SK-N-MC (cell line): ENCODE measurements at regions not wholly inside any gene's neighbourhood (a gene's known extent, or its start where the extent isn't known, plus 50 kb on each side); places are given as distances from the start of the nearest gene placed in this dataset.
"Not testable (repeated sequence)": the region's sequence is repeated elsewhere in the genome, so short reads cannot be mapped to it uniquely, and the experiment has no call there.

ENCODE experiments used
- DNase-seq: peaks from one replicate; pipeline ENCODE4 v3.0.0-alpha.2; 2011; ENCODE audit warnings: low read depth, low spot score
- H3K27ac ChIP-seq: fragments of 200-600 bp; sonication (generic); 2 replicates; pipeline ENCODE4 v1.5.1; 2016; ENCODE audit warnings: mixed run types
- H3K36me3 ChIP-seq: fragments of 200-600 bp; sonication (generic); 2 replicates; pipeline ENCODE4 v1.6.1; 2017; ENCODE audit warnings: antibody characterized with exemption, low read length, mixed read lengths; ENCODE audit not compliant: insufficient read depth
- H3K4me3 ChIP-seq: fragments of 200-600 bp; sonication (generic); 2 replicates; pipeline ENCODE4 v1.5.1; 2016
- H3K9ac ChIP-seq: fragments of 200-600 bp; sonication (generic); 2 replicates; pipeline ENCODE4 v1.8.0; 2017; ENCODE audit warnings: mixed run types, mixed read lengths; ENCODE audit not compliant: insufficient read length
- H3K9me3 ChIP-seq: fragments of 200-600 bp; sonication (generic); 2 replicates; pipeline ENCODE4 v1.6.1; 2017; ENCODE audit warnings: low read depth, mild to moderate bottlenecking, antibody characterized with exemption, low read length, moderate library complexity, mixed read lengths
- EZH2 ChIP-seq: fragments of 200-600 bp; sonication (generic); IDR thresholded peaks from one replicate; pipeline ENCODE4 v1.6.1; 2017; ENCODE audit warnings: antibody characterized with exemption
- FOXP2 ChIP-seq: optimal IDR thresholded peaks from 2 replicates; pipeline ENCODE3; 2011; ENCODE audit warnings: mild to moderate bottlenecking, moderate library complexity; ENCODE audit not compliant: insufficient read depth; ENCODE audit errors: extremely low read length, control extremely low read depth
- POLR2AphosphoS5 ChIP-seq: IDR thresholded peaks from 2 replicates; pipeline ENCODE4 v1.6.1; 2012; ENCODE audit warnings: mild to moderate bottlenecking, low read depth, low read length, borderline replicate concordance

GRCh38 chr6:121668259-121668658 lies 232.8 kb downstream of the GJA1 start:
- Histone ChIP-seq H3K27ac (no peak overlapping the region), H3K9me3 (no peaks in the 10 kb centered on the region), H3K36me3 (no peaks in the 10 kb centered on the region), H3K9ac (no peak overlapping the region), H3K4me3 (no peak overlapping the region)
- no peak for DNase-seq
- no peak for TF ChIP-seq POLR2AphosphoS5
- TF ChIP-seq FOXP2, result no peak
- no peak for TF ChIP-seq EZH2

GRCh38 chr6:121670511-121670910 lies 235.1 kb downstream of the GJA1 start:
- Histone ChIP-seq H3K36me3 (no peaks in the 10 kb centered on the region), H3K9me3 (no peaks in the 10 kb centered on the region), H3K27ac (no peak overlapping the region), H3K9ac (no peak overlapping the region), H3K4me3 (no peak overlapping the region)
- no peak for TF ChIP-seq FOXP2
- TF ChIP-seq POLR2AphosphoS5, result no peak
- no peak for TF ChIP-seq EZH2
- DNase-seq, result no peak

- no peak for DNase-seq
- no peak overlapping the region for H3K4me3 ChIP-seq
- H3K36me3 ChIP-seq, result no peaks in the 10 kb centered on the region
- H3K9me3 ChIP-seq, result no peaks in the 10 kb centered on the region
- TF ChIP-seq POLR2AphosphoS5 (no peak), FOXP2 (no peak), EZH2 (no peak)
- H3K9ac ChIP-seq, result no peak overlapping the region
- no peak overlapping the region for H3K27ac ChIP-seq
These were observed 242.1 kb downstream of the GJA1 start for GRCh38 chr6:121677571-121677970.

GRCh38 chr6:121678245-121678644 lies 242.8 kb downstream of the GJA1 start:
- TF ChIP-seq POLR2AphosphoS5 (no peak), EZH2 (no peak), FOXP2 (no peak)
- no peaks in the 10 kb centered on the region for H3K9me3 ChIP-seq
- no peak overlapping the region for H3K4me3 ChIP-seq
- H3K27ac ChIP-seq, result no peak overlapping the region
- H3K9ac ChIP-seq, result no peak overlapping the region
- no peak for DNase-seq
- H3K36me3 ChIP-seq, result no peaks in the 10 kb centered on the region

GRCh38 chr6:121680058-121680457 lies 244.6 kb downstream of the GJA1 start:
- Histone ChIP-seq H3K9ac (no peak overlapping the region), H3K9me3 (no peaks in the 10 kb centered on the region)

GRCh38 chr6:121682666-121683065 lies 247.2 kb downstream of the GJA1 start:
- no peaks in the 10 kb centered on the region for H3K36me3 ChIP-seq
- H3K9ac ChIP-seq, result no peak overlapping the region
- H3K27ac ChIP-seq, result no peak overlapping the region
- no peak for DNase-seq
- no peak for TF ChIP-seq POLR2AphosphoS5
- TF ChIP-seq FOXP2, result no peak
- TF ChIP-seq EZH2, result no peak
- no peaks in the 10 kb centered on the region for H3K9me3 ChIP-seq
- H3K4me3 ChIP-seq, result no peak overlapping the region

More at GRCh38 chr6:121680058-121680457, 244.6 kb downstream of the GJA1 start:
- Histone ChIP-seq H3K36me3 (no peaks in the 10 kb centered on the region), H3K27ac (no peak overlapping the region), H3K4me3 (no peak overlapping the region)
- no peak for DNase-seq
- TF ChIP-seq EZH2, result no peak
- no peak for TF ChIP-seq POLR2AphosphoS5
- no peak for TF ChIP-seq FOXP2

GRCh38 chr6:121685806-121686205 lies 250.4 kb downstream of the GJA1 start:
- H3K27ac ChIP-seq, H3K9me3 ChIP-seq, H3K9ac ChIP-seq, H3K4me3 ChIP-seq, DNase-seq, H3K36me3 ChIP-seq: not testable (repeated sequence)

GRCh38 chr6:121686611-121687023 lies 251.2 kb downstream of the GJA1 start:
- DNase-seq, result no peak
- H3K9ac ChIP-seq, result no peak overlapping the region
- H3K36me3 ChIP-seq, result no peaks in the 10 kb centered on the region
- no peak overlapping the region for H3K27ac ChIP-seq
- H3K4me3 ChIP-seq, result no peak overlapping the region
- H3K9me3 ChIP-seq, result no peaks in the 10 kb centered on the region
- TF ChIP-seq EZH2 (no peak), POLR2AphosphoS5 (no peak), FOXP2 (no peak)

GRCh38 chr6:121688974-121689373 lies 253.5 kb downstream of the GJA1 start:
- no peak overlapping the region for H3K27ac ChIP-seq
- no peak overlapping the region for H3K4me3 ChIP-seq
- no peak for DNase-seq
- H3K9me3 ChIP-seq, result no peaks in the 10 kb centered on the region
- no peak for TF ChIP-seq FOXP2
- TF ChIP-seq POLR2AphosphoS5, result no peak
- no peak for TF ChIP-seq EZH2
- H3K9ac ChIP-seq, result no peak overlapping the region
- H3K36me3 ChIP-seq, result no peaks in the 10 kb centered on the region
